Testis (tissue), 2 donors: ENCODE measurements at regions not wholly inside any gene's neighbourhood (a gene's known extent, or its start where the extent isn't known, plus 50 kb on each side); places are given as distances from the start of the nearest gene placed in this dataset.

Experiments used
- DNase-seq: peaks from one replicate; pipeline ENCODE4 v3.0.0-alpha.2; 2019
- H3K27ac ChIP-seq, 2 donors: fragments of 200-600 bp; sonication (generic); one replicate each; pipeline ENCODE4 v1.5.1; 2019
- H3K27me3 ChIP-seq: fragments of 200-600 bp; sonication (generic); one replicate; pipeline ENCODE4 v1.5.1; 2019
- H3K36me3 ChIP-seq: fragments of 200-600 bp; sonication (generic); one replicate; pipeline ENCODE4 v1.5.1; 2017; ENCODE audit warnings: low read depth; ENCODE audit errors: missing control alignments
- H3K4me1 ChIP-seq: fragments of 200-600 bp; sonication (generic); one replicate; pipeline ENCODE4 v1.5.1; 2019
- H3K4me3 ChIP-seq, 2 donors: fragments of 200-600 bp; sonication (generic); one replicate each; pipeline ENCODE4 v1.5.1; 2017 to 2019
- H3K9me3 ChIP-seq: fragments of 200-600 bp; sonication (generic); one replicate; pipeline ENCODE4 v1.5.1; 2017
- CTCF ChIP-seq, 3 experiments: fragments of 450-650 bp in 2 of 3; fragments of 200-600 bp in 1 of 3; sonication (generic) in 1 of 3; IDR thresholded peaks; one replicate each; pipeline ENCODE4 v1.5.1; 2016 to 2019; ENCODE audit warnings: antibody characterized with exemption in 3 of 3, mild to moderate bottlenecking in 2 of 3, moderate library complexity in 1 of 3
- POLR2A ChIP-seq: fragments of 450-650 bp; IDR thresholded peaks from one replicate; pipeline ENCODE4 v1.6.1; 2017; ENCODE audit warnings: antibody characterized with exemption, mild to moderate bottlenecking, moderate library complexity
- WGBS, 2 donors: methylation state at CpG; one replicate each; pipeline ENCODE4 v1.1.5; 2018; 5-methylcytosine and 5-hydroxymethylcytosine counted together
- intact Hi-C: fragments of 100-400 bp; cut with DNase I; formaldehyde crosslinking; loops from one replicate; pipeline ENCODE4 v1.15.1; 2023; ENCODE audit warnings: low total_unique reads

GRCh38 chr2:195475336-195475735 lies 181.7 kb upstream of the SLC39A10 start:
- Histone ChIP-seq H3K4me1 (no peaks in the 10 kb centered on the region), H3K27me3 (no peaks in the 10 kb centered on the region), H3K4me3 (no peak overlapping the region), H3K9me3 (no peaks in the 10 kb centered on the region), H3K36me3 (no peaks in the 10 kb centered on the region), H3K27ac (no peak overlapping the region)
- no peak for TF ChIP-seq POLR2A
- no peak for TF ChIP-seq CTCF (IDR thresholded peaks at IDR 0.05)
- WGBS, 2 donors, result 54 to 68% methylated on average over 5 of the region's 5 CpGs
- no peak for DNase-seq
- intact Hi-C loops, result no loop called here

- Histone ChIP-seq H3K36me3 (no peaks in the 10 kb centered on the region), H3K27ac (no peak overlapping the region), H3K4me1 (no peaks in the 10 kb centered on the region), H3K9me3 (no peaks in the 10 kb centered on the region), H3K4me3 (no peak overlapping the region), H3K27me3 (no peaks in the 10 kb centered on the region)
- intact Hi-C loops, result no loop called here
- no peak for TF ChIP-seq POLR2A
- TF ChIP-seq CTCF (IDR thresholded peaks at IDR 0.05), result no peak
- 72 to 79% methylated on average over 6 of the region's 6 CpGs for WGBS, 2 donors
- peak; percentile 23 for DNase-seq
Observed at GRCh38 chr2:195473862-195474261, 183.2 kb upstream of the SLC39A10 start.

- no peaks in the 10 kb centered on the region for H3K9me3 ChIP-seq
- intact Hi-C loops, result no loop called here
- no peaks in the 10 kb centered on the region for H3K27me3 ChIP-seq
- H3K4me1 ChIP-seq, result no peaks in the 10 kb centered on the region
- no peak overlapping the region for H3K4me3 ChIP-seq
- no peaks in the 10 kb centered on the region for H3K36me3 ChIP-seq
- H3K27ac ChIP-seq, result no peak overlapping the region
- no peak for DNase-seq
- TF ChIP-seq CTCF (IDR thresholded peaks at IDR 0.05), result no peak
- TF ChIP-seq POLR2A, result no peak
- WGBS, 2 donors, result 66 to 70% methylated on average over 3 of the region's 3 CpGs
Observed at GRCh38 chr2:195472501-195473234, 184.4 kb upstream of the SLC39A10 start.

- no peaks in the 10 kb centered on the region for H3K27me3 ChIP-seq
- TF ChIP-seq POLR2A, result no peak
- TF ChIP-seq CTCF (IDR thresholded peaks at IDR 0.05), result no peak
- no peak for DNase-seq
- H3K36me3 ChIP-seq, result no peaks in the 10 kb centered on the region
- no peak overlapping the region for H3K27ac ChIP-seq
- no peaks in the 10 kb centered on the region for H3K4me1 ChIP-seq
- H3K9me3 ChIP-seq, result no peaks in the 10 kb centered on the region
- intact Hi-C loops, result no loop called here
- H3K4me3 ChIP-seq, result no peak overlapping the region
- WGBS, 2 donors, result 81 to 85% methylated on average over 4 of the region's 4 CpGs
Observed at GRCh38 chr2:195471807-195472206, 185.2 kb upstream of the SLC39A10 start.

GRCh38 chr2:195471163-195471562 lies 185.9 kb upstream of the SLC39A10 start:
- no peak for TF ChIP-seq CTCF (IDR thresholded peaks at IDR 0.05)
- TF ChIP-seq POLR2A, result no peak
- 52 to 66% methylated on average over 2 of the region's 2 CpGs for WGBS, 2 donors
- Histone ChIP-seq H3K27ac (no peak overlapping the region), H3K4me1 (no peaks in the 10 kb centered on the region), H3K4me3 (no peak overlapping the region), H3K9me3 (no peaks in the 10 kb centered on the region), H3K27me3 (no peaks in the 10 kb centered on the region), H3K36me3 (no peaks in the 10 kb centered on the region)
- DNase-seq, result no peak
- intact Hi-C loops, result no loop called here
